ENCODE measurements at regions not wholly inside any gene's neighbourhood (a gene's known extent, or its start where the extent isn't known, plus 50 kb on each side); places are given as distances from the start of the nearest gene placed in this dataset.
A peak's percentile ranks its signal among the peaks of the same experiment; 100 is the strongest.

- DNase-seq (ENCODE audit: low spot score) = peak; percentile 4
Measured at GRCh38 chr13:50319635-50320255, 304.5 kb downstream of the KCNRG start.

GRCh38 chr13:50320271-50320862 is 305.1 kb downstream of the KCNRG start:
- peak; percentile 13 for DNase-seq (ENCODE audit: low spot score)

- DNase-seq (ENCODE audit: low spot score) = no peak
Measured at GRCh38 chr13:50322006-50322405, 306.8 kb downstream of the KCNRG start.

GRCh38 chr13:50323440-50324065 is 308.3 kb downstream of the KCNRG start:
- peak; percentile 83 for DNase-seq (ENCODE audit: low spot score)

DNA sequence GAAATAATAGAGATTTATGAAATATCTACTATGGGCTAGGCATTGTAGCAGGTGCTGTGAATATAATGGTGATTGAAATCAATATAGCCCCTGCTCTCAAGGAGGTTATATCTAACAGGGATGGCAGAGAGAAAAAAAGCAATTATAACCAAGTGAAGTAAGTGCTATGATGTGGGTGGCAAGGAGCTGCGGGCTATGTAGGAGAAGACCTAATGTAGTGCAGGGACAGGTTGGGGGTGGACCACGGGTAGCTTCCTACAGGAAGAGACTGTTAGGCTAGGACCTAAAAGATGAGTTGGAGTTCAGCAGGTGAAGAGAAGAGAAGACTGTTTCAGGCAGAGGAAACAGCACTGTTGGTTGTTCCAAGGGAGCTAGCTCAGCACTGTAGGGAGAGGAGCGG is 311.0 kb downstream of the KCNRG start:
- no peak for DNase-seq (ENCODE audit: low spot score)

- peak; percentile 12 for DNase-seq (ENCODE audit: low spot score)
Measured at GRCh38 chr13:50326811-50327210, 311.6 kb downstream of the KCNRG start.

DNA sequence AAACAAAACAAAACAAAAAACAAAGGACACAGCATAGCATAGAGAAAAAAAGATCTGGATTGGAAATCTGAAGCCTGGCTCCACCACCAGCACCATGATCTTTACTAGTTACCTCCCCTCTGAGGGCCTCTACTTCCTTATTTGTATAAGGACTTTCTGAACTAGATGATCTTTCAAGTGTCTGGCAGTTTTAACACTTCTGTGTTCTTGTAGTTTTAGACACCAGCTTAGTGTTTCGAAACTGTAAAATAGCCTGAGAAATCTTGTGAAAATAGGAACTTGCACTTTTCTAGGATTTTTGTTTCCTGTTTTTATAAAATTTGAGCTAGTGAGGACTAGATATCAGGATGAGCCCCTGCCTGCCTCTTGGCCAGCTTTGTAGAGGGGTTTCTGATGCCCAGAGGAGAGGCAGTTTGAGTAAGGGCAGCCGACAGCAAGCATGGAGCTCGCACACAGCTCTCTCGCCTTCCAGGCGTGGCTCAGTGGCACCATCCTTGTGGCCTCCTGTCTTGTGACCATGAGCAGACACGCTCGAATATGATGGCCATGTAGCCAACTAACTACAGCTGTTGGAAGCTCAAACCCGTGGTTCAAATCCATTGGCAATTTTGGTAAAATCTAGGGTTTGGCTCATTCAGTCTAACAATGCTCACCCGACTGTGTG is 319.0 kb downstream of the KCNRG start:
- no peak for DNase-seq (ENCODE audit: low spot score)

- DNase-seq (ENCODE audit: low spot score) = no peak
Measured at GRCh38 chr13:50334944-50335343, 319.7 kb downstream of the KCNRG start.

DNA sequence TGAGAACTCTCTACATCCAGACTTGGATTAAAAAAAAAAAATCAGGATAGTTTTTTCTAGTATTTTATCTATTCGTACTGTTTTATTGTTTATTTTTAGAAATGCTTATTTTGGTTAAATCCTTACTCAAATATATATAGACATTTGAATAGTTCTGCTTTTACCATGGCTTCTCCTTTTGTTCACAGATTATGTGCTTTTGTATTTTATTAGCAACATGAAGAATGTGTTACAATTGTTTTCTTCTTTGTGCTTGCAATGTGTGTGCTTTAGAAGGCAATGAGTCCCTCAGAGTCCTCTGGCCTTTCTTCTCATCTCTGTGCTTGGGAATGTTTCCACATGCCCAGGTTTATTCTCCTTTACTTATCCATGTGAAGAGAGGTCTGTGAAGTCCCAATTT is 324.0 kb downstream of the KCNRG start:
- no peak for DNase-seq (ENCODE audit: low spot score)

- DNase-seq (ENCODE audit: low spot score) = no peak
Measured at GRCh38 chr13:50340146-50340545, 324.9 kb downstream of the KCNRG start.

DNA sequence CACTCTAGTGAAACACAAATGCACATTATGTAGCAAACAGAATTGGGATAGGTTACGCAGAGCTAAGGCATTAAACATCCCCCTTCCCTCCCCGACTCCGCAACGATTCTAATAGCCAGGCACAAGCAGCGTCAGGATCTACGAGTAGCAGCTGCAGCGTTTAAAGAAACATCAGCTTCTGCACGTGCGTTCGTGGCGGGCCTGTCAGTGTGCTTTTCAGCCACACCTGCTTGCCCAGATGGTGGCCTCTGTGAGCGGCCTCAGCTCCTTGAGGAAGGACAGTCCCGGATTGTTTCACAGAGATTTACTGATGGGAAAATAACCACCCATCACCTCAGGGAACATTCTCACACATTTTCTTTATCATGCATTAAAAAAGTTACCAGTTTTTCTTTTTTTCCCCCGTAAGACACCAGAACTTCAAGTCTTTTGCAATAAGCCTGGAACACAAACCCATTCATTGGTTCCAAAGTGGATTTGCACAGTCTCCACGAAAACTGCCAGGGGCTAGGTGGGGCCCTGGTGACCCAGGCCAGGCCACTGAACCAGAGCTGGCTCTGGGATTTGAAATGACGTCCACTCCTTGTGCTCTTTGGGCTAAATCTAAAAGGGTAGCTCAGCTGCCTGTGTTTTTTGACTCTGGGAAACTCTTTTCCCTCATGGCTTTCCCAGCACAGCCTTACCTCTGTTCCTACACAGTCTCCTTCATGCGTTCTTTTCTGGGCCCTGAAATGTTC is 325.5 kb downstream of the KCNRG start:
- no peak for DNase-seq (ENCODE audit: low spot score)

GRCh38 chr13:50341526-50341925 is 326.3 kb downstream of the KCNRG start:
- no peak for DNase-seq (ENCODE audit: low spot score)

DNA sequence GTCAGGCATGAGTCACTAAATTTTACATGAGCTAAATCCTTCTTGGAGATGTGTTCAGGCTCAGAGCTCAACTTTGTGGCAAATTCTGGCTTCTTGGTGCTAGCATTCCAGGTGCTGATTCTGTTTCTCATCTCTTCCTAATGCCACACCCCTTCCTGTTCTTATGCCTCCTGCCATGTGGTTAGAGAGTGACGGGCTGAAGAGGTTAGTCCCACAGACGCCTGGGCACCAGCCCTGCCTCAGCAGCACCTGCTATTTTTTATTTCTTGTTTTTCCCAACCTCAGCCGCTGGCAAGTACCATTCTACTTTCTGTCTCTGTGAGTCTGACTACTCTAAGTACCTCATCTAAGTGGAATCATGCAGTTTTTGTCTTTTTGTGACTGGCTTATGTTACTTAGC is 329.5 kb downstream of the KCNRG start:
- no peak for DNase-seq (ENCODE audit: low spot score)

DNA sequence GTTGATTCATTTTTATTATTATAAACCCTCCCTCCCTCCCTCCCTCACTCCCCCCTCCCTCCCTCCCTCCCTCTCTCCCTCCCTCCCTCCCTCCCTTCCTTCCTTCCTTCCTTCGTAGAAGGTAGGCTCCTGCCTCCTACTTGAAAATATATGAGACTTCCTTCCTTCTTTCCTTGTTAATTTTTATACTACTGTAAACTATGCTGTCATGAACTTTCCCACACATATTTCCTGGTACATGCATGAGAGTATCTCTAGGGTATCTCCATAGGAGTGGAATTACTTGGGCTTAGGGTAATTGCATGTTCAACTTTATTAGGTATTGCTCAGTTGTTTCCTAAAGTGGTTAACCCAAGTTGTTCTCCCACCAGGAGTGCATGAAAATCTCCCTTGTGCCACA is 330.6 kb downstream of the KCNRG start:
- DNase-seq (ENCODE audit: low spot score) = no peak

DNA sequence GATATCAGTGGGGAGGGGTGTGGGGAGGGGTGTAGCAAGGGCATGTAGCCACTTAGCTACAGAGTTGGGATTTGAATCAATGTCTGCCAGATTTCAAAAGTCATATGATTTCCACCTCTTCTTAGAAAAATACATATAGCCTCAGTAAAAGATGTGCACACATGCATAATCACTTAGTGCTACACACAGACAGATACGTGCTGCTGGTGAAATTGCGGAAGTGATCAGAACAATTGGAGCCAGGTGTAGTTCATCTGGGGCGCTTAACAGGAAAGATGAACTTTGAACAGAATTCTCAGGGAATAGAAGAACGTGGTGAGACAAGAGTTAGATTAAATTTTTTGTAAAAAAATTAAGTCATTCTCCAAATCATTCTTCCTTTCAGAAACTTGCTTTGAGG is 333.1 kb downstream of the KCNRG start:
- DNase-seq (ENCODE audit: low spot score) = no peak

GRCh38 chr13:50352720-50353480 is 337.7 kb downstream of the KCNRG start:
- DNase-seq (ENCODE audit: low spot score) = no peak

GRCh38 chr13:50353651-50354415 is 338.6 kb downstream of the KCNRG start:
- peak; percentile 49 for DNase-seq (ENCODE audit: low spot score)

DNA sequence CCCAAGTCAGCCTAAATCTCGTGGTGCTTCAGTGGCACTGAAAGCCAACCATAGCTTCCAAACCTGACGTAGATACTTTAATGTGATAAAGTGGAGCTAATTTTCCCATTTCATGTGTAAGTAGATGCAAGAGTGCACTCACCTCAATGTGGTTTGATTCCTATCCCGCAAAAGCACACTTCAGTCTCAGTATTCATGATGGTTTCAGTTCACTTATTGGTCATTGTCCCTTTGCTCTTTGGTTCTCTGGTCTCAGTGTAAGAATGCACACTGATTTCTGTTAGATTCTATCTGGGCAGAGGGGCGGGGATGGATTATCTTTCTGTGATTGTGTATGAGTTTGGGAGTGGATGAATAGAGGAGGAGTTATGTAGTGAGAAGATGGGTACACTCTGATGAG is 340.6 kb downstream of the KCNRG start:
- no peak for DNase-seq (ENCODE audit: low spot score)

DNA sequence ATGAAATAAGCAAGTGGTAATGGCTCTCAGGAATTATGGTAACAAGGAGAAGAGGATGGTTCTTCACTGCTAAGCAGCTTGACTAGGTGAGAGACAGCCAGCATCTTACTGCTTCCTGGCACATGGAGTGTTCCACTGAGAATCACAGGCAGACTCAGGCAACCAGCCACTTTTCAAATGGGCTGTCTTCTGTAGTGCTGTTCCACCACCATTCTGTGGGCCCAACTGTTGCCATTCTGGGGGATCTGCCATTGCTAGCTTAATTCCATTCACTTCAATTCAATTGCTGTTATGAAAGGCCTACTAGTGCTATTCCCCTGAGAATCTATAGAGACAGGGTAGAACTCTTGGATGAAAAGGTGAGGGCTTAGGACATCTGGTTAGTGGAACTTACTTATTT is 341.9 kb downstream of the KCNRG start:
- no peak for DNase-seq (ENCODE audit: low spot score)

DNA sequence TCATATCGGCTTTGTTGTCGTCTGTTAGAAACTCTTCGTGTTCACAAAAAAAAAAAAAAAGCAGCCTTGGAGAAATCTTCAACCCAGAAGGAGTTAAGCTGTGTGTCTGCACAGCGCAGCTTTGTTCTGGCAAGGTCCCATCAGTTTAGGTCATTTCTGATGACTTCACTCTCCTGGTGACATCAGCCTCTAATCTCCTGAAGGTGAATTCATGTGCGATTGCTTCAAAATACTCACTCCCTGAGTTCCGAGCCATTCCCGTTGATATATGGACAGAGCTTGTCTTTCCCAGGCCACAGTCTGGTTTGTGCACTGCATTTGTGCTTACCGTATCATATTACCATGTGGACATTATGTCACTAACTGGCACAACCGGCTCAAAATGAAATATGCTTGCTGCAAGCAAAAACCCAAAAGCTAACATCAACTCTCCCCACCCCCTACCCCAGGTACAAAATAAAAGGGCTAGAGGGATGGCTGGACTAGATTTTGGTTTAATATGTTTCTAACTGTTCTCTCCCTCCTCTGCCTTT is 342.4 kb downstream of the KCNRG start:
- DNase-seq (ENCODE audit: low spot score) = peak; percentile 79
